PC-9 (cell line): ENCODE measurements at regions not wholly inside any gene's neighbourhood (a gene's known extent, or its start where the extent isn't known, plus 50 kb on each side); places are given as distances from the start of the nearest gene placed in this dataset.

Source experiments
- BruUV-seq: library from RNA; stranded (reverse); fragments of 400-500 nt; replicated peaks from 2 replicates; lab custom pipeline; 2021; lab: Mats Ljungman, UMichigan
- CTCF ChIA-PET: fragments of 300-600 bp; sonication (Branson Sonifier 250); formaldehyde crosslinking; loops from one replicate; lab custom pipeline; 2022; ENCODE audit warnings: antibody characterized with exemption; lab: Charles Lee
- POLR2A ChIA-PET: fragments of 300-600 bp; sonication (Branson Sonifier 250); formaldehyde crosslinking; loops from one replicate; lab custom pipeline; 2022; ENCODE audit warnings: antibody characterized with exemption; ENCODE audit not compliant: unreplicated experiment; lab: Charles Lee
- DNase-seq, 2 experiments: peaks; one replicate each; pipeline versions ENCODE4 v3.0.0 to v3.0.0-alpha.2; 2015 to 2022; ENCODE audit warnings: mixed read lengths in 1 of 2
- H2AFZ ChIP-seq: fragments of 200-600 bp; sonication (generic); 2 replicates; pipeline ENCODE4 v1.8.1; 2017; ENCODE audit warnings: antibody characterized with exemption
- H3F3A ChIP-seq: fragments of 200-600 bp; sonication (generic); 2 replicates; pipeline ENCODE4 v1.8.1; 2017; ENCODE audit warnings: antibody characterized with exemption, mild to moderate bottlenecking, low read depth; ENCODE audit not compliant: insufficient read depth
- H3K27ac ChIP-seq: fragments of 200-600 bp; sonication (generic); 2 replicates; pipeline ENCODE4 v1.6.1; 2016; ENCODE audit warnings: mixed run types
- H3K27me3 ChIP-seq: fragments of 200-600 bp; sonication (generic); 2 replicates; pipeline ENCODE4 v1.6.1; 2016; ENCODE audit warnings: low read depth, mixed run types; ENCODE audit not compliant: insufficient read depth
- H3K36me3 ChIP-seq: fragments of 200-600 bp; sonication (generic); 2 replicates; pipeline ENCODE4 v1.6.1; 2016; ENCODE audit warnings: low read depth, mixed run types
- H3K4me1 ChIP-seq: fragments of 200-600 bp; sonication (generic); replicated peaks from 2 replicates; pipeline ENCODE4 v1.6.1; 2016; ENCODE audit warnings: mixed run types; ENCODE audit not compliant: insufficient read depth
- H3K4me2 ChIP-seq: fragments of 200-600 bp; sonication (generic); 2 replicates; pipeline ENCODE4 v1.6.1; 2017; ENCODE audit warnings: mixed run types
- H3K4me3 ChIP-seq: fragments of 200-600 bp; sonication (generic); 2 replicates; pipeline ENCODE4 v1.6.1; 2016; ENCODE audit warnings: mixed run types
- H3K79me2 ChIP-seq: fragments of 200-600 bp; sonication (generic); 2 replicates; pipeline ENCODE4 v1.6.1; 2017; ENCODE audit warnings: low read depth, mixed run types
- H3K9me2 ChIP-seq: fragments of 200-600 bp; sonication (generic); 2 replicates; pipeline ENCODE4 v1.8.1; 2017; ENCODE audit warnings: mild to moderate bottlenecking; ENCODE audit not compliant: insufficient read depth
- H3K9me3 ChIP-seq: fragments of 200-600 bp; sonication (generic); 2 replicates; pipeline ENCODE4 v1.8.1; 2016; ENCODE audit warnings: low read depth; ENCODE audit not compliant: insufficient read depth
- H4K20me1 ChIP-seq: fragments of 200-600 bp; sonication (generic); 2 replicates; pipeline ENCODE4 v1.8.1; 2017; ENCODE audit not compliant: insufficient read depth
- EZH2 ChIP-seq: fragments of 200-600 bp; sonication (generic); IDR thresholded peaks from 2 replicates; pipeline ENCODE4 v1.8.0; 2017; ENCODE audit warnings: antibody characterized with exemption, low read depth
- intact Hi-C: fragments of 100-400 bp; cut with micrococcal nuclease; formaldehyde crosslinking; loops from one replicate; pipeline ENCODE4 v1.10.0; 2022; ENCODE audit not compliant: unreplicated experiment
- TF ChIP-seq, protein P1 (sequence below): fragments of 200-600 bp; sonication (generic); conservative IDR thresholded peaks from 2 replicates; pipeline ENCODE4 v1.6.1; 2017; ENCODE audit warnings: mixed run types, antibody characterized with exemption, mild to moderate bottlenecking, moderate library complexity

DNA sequence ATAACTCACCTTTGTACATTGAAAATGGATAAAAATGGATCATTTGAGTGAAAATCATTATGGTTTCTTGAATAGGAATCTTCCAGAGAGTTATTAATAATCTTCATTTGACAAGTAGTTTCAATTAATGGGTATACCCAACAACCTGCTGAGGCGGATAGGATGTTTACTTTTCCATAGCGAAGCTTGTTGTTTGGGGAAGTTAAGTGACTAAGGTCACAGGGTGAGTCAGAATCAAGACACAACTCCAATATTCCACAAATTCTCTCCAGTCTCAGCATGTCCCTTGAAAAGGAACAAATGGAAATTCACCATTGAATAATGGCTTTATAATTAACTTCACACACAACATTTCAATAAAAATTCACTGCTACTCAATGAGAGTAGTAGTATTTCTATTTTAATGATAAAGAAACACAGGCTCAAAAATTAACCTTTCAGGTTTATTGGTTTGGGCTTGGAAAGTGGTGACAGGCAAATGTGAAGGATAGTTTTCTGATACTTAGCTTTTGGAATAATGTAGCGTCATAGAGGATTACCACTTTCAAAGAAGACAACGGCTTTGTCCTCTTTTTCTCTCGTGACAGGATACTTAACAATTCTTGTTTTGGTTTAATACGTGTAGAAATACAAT, 211.3 kb downstream of the GPD2 start:
- Histone ChIP-seq H3K79me2 (no peaks in the 10 kb centered on the region), H3F3A (no peaks in the 10 kb centered on the region), H3K36me3 (no peaks in the 10 kb centered on the region), H3K27me3 (no peaks in the 10 kb centered on the region), H3K9me3 (no peaks in the 10 kb centered on the region), H3K9me2 (no peaks in the 10 kb centered on the region), H3K4me1 (no peaks in the 10 kb centered on the region), H3K4me2 (no peak overlapping the region), H3K27ac (no peak overlapping the region), H4K20me1 (no peaks in the 10 kb centered on the region), H3K4me3 (no peak overlapping the region), H2AFZ (no peak overlapping the region)
- no TSS peak for BruUV-seq
- TF ChIP-seq, protein P1, sequence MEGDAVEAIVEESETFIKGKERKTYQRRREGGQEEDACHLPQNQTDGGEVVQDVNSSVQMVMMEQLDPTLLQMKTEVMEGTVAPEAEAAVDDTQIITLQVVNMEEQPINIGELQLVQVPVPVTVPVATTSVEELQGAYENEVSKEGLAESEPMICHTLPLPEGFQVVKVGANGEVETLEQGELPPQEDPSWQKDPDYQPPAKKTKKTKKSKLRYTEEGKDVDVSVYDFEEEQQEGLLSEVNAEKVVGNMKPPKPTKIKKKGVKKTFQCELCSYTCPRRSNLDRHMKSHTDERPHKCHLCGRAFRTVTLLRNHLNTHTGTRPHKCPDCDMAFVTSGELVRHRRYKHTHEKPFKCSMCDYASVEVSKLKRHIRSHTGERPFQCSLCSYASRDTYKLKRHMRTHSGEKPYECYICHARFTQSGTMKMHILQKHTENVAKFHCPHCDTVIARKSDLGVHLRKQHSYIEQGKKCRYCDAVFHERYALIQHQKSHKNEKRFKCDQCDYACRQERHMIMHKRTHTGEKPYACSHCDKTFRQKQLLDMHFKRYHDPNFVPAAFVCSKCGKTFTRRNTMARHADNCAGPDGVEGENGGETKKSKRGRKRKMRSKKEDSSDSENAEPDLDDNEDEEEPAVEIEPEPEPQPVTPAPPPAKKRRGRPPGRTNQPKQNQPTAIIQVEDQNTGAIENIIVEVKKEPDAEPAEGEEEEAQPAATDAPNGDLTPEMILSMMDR, result no peak
- no peak for TF ChIP-seq EZH2
- POLR2A ChIA-PET, result no interaction called here
- intact Hi-C loops, result no loop called here
- no peak for DNase-seq
- CTCF ChIA-PET, result no interaction called here

DNA sequence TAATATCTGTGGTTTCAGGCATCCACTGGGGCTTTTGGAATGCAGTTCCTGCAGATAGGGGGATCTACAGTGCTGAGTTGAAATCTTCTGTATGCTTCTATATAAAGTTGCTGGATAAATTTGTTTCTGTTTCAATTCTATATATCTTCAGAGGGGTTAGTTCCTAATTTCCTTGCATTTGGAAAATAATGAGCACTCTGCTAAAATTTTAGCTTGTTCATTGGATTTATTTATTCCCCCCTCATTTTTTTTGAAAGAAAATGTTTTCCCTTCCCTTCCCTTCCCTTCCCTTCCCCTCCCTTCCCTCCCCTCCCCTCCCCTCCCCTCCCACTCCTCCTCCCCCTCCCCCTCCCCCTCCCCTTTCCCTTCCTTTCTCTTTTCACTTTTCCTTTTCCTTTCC, 212.3 kb downstream of the GPD2 start:
- no peak overlapping the region for H3K4me2 ChIP-seq
- no peaks in the 10 kb centered on the region for H3F3A ChIP-seq
- H3K27me3 ChIP-seq, result no peaks in the 10 kb centered on the region
- ChIA-PET CTCF (no interaction called here), POLR2A (no interaction called here)
- no peaks in the 10 kb centered on the region for H3K4me1 ChIP-seq
- DNase-seq, result no peak
- intact Hi-C loops, result no loop called here
- H4K20me1 ChIP-seq, result no peaks in the 10 kb centered on the region
- H2AFZ ChIP-seq, result no peak overlapping the region
- no peak overlapping the region for H3K27ac ChIP-seq
- H3K9me2 ChIP-seq, result no peaks in the 10 kb centered on the region
- TF ChIP-seq EZH2, result no peak
- TF ChIP-seq, protein P1, result no peak
- H3K36me3 ChIP-seq, result no peaks in the 10 kb centered on the region
- no peaks in the 10 kb centered on the region for H3K79me2 ChIP-seq
- BruUV-seq, result no TSS peak
- H3K4me3 ChIP-seq, result no peak overlapping the region
- no peaks in the 10 kb centered on the region for H3K9me3 ChIP-seq

DNA sequence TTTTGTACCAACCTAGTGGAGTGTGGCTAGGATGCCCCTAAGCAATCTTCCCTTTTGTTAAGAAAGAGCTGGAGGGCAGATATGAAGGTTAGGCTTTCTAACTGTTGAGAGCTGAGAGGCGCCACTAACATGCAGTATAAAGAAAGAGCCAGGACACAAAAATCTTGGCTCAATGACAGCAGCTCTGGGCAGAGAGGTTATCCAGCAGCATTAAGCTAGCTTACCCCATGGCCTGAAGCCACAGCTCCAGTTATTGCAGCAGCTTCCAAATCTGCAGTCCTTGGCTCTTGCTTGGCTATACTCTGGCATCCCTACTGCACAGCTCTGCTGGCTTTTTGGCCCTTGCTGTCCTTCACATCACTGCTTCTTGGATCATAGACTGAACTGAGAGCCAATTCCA, 213.4 kb downstream of the GPD2 start:
- ChIA-PET CTCF (no interaction called here), POLR2A (no interaction called here)
- no peak overlapping the region for H3K4me3 ChIP-seq
- H3K9me3 ChIP-seq, result no peaks in the 10 kb centered on the region
- TF ChIP-seq EZH2, result no peak
- TF ChIP-seq, protein P1, result no peak
- no peaks in the 10 kb centered on the region for H3F3A ChIP-seq
- H3K79me2 ChIP-seq, result no peaks in the 10 kb centered on the region
- H2AFZ ChIP-seq, result no peak overlapping the region
- no peaks in the 10 kb centered on the region for H3K9me2 ChIP-seq
- H3K4me1 ChIP-seq, result no peaks in the 10 kb centered on the region
- BruUV-seq, result no TSS peak
- no peaks in the 10 kb centered on the region for H3K36me3 ChIP-seq
- H4K20me1 ChIP-seq, result no peaks in the 10 kb centered on the region
- H3K4me2 ChIP-seq, result no peak overlapping the region
- no peaks in the 10 kb centered on the region for H3K27me3 ChIP-seq
- intact Hi-C loops, result no loop called here
- DNase-seq, result no peak
- H3K27ac ChIP-seq, result no peak overlapping the region
